Ascending aorta (tissue), 2 donors: ENCODE measurements at regions not wholly inside any gene's neighbourhood (a gene's known extent, or its start where the extent isn't known, plus 50 kb on each side); places are given as distances from the start of the nearest gene placed in this dataset.

Source experiments
- DNase-seq, 2 donors: peaks; one replicate each; pipeline ENCODE4 v3.0.0-alpha.2; 2019; ENCODE audit warnings: low spot score in 2 of 2
- H3K27ac ChIP-seq, 2 donors: fragments of 200-600 bp; sonication (generic); one replicate each; pipeline ENCODE4 v1.5.1; 2016 to 2017; ENCODE audit warnings: mild to moderate bottlenecking in 1 of 2
- H3K27me3 ChIP-seq: fragments of 200-600 bp; sonication (generic); one replicate; pipeline ENCODE4 v1.5.1; 2017
- H3K36me3 ChIP-seq, 2 donors: fragments of 200-600 bp; sonication (generic); one replicate each; pipeline ENCODE4 v1.5.1; 2016
- H3K4me1 ChIP-seq, 2 donors: fragments of 200-600 bp; sonication (generic); one replicate each; pipeline ENCODE4 v1.5.1; 2016 to 2017; ENCODE audit warnings: mild to moderate bottlenecking in 1 of 2
- H3K4me3 ChIP-seq, 2 donors: fragments of 200-600 bp; sonication (generic); one replicate each; pipeline ENCODE4 v1.5.1; 2016 to 2017; ENCODE audit warnings: mild to moderate bottlenecking in 1 of 2
- H3K9me3 ChIP-seq, 2 donors: fragments of 200-600 bp; sonication (generic); one replicate each; pipeline ENCODE4 v1.5.1; 2016
- intact Hi-C: fragments of 100-400 bp; cut with DNase I; formaldehyde crosslinking; loops from one replicate; pipeline ENCODE4 v1.15.1; 2023
- TF ChIP-seq, protein P1 (sequence below), 3 experiments: fragments of 200-600 bp in 2 of 3; fragments of 450-650 bp in 1 of 3; sonication (generic) in 2 of 3; IDR thresholded peaks; one replicate each; pipeline ENCODE4 v1.5.1; 2016 to 2019; ENCODE audit warnings: antibody characterized with exemption in 3 of 3, mild to moderate bottlenecking in 1 of 3, moderate library complexity in 1 of 3

GRCh38 chr7:51970961-51971665 is 654.5 kb upstream of the COBL start:
- H3K27ac ChIP-seq: no peak overlapping the region
- TF ChIP-seq, protein P1, sequence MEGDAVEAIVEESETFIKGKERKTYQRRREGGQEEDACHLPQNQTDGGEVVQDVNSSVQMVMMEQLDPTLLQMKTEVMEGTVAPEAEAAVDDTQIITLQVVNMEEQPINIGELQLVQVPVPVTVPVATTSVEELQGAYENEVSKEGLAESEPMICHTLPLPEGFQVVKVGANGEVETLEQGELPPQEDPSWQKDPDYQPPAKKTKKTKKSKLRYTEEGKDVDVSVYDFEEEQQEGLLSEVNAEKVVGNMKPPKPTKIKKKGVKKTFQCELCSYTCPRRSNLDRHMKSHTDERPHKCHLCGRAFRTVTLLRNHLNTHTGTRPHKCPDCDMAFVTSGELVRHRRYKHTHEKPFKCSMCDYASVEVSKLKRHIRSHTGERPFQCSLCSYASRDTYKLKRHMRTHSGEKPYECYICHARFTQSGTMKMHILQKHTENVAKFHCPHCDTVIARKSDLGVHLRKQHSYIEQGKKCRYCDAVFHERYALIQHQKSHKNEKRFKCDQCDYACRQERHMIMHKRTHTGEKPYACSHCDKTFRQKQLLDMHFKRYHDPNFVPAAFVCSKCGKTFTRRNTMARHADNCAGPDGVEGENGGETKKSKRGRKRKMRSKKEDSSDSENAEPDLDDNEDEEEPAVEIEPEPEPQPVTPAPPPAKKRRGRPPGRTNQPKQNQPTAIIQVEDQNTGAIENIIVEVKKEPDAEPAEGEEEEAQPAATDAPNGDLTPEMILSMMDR (IDR thresholded peaks at IDR 0.05): no peak
- intact Hi-C loops: no loop called here
- no peaks in the 10 kb centered on the region for H3K36me3 ChIP-seq
- DNase-seq: no peak
- no peak overlapping the region for H3K4me3 ChIP-seq
- no peaks in the 10 kb centered on the region for H3K4me1 ChIP-seq
- no peaks in the 10 kb centered on the region for H3K9me3 ChIP-seq
- no peaks in the 10 kb centered on the region for H3K27me3 ChIP-seq

GRCh38 chr7:51968461-51968860 is 651.9 kb upstream of the COBL start:
- intact Hi-C loops: no loop called here
- no peaks in the 10 kb centered on the region for H3K4me1 ChIP-seq
- TF ChIP-seq, protein P1 (IDR thresholded peaks at IDR 0.05): no peak
- no peak for DNase-seq
- no peaks in the 10 kb centered on the region for H3K36me3 ChIP-seq
- no peaks in the 10 kb centered on the region for H3K27me3 ChIP-seq
- no peak overlapping the region for H3K27ac ChIP-seq
- no peaks in the 10 kb centered on the region for H3K9me3 ChIP-seq
- H3K4me3 ChIP-seq: no peak overlapping the region

GRCh38 chr7:51965454-51965853 is 648.8 kb upstream of the COBL start:
- Histone ChIP-seq H3K4me3 (no peak overlapping the region), H3K27me3 (no peaks in the 10 kb centered on the region), H3K9me3 (no peaks in the 10 kb centered on the region), H3K27ac (no peak overlapping the region), H3K36me3 (no peaks in the 10 kb centered on the region), H3K4me1 (no peaks in the 10 kb centered on the region)
- TF ChIP-seq, protein P1 (IDR thresholded peaks at IDR 0.05): no peak
- DNase-seq: no peak
- intact Hi-C loops: no loop called here

DNA sequence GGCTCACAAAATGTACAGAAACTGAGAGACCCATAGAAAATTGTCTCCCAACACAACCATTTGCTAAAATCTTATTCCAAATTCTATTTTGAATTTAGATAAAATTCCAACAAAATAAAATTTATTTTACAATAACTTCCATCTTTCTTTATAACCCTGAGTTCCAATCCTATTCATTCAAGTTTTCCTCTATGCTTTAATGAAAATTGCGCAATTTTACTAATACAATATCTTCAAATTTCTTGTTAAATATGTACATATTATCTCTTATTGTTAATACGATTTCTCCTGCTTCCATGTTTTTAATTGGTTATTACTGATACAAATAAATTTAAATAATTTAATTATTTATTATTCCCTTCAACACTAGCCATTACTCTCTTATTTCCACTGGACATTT is 645.2 kb upstream of the COBL start:
- no peaks in the 10 kb centered on the region for H3K27me3 ChIP-seq
- H3K9me3 ChIP-seq: no peaks in the 10 kb centered on the region
- DNase-seq: no peak
- H3K4me1 ChIP-seq: no peaks in the 10 kb centered on the region
- TF ChIP-seq, protein P1 (IDR thresholded peaks at IDR 0.05): no peak
- intact Hi-C loops: no loop called here
- no peaks in the 10 kb centered on the region for H3K36me3 ChIP-seq
- H3K27ac ChIP-seq: no peak overlapping the region
- H3K4me3 ChIP-seq: no peak overlapping the region

- intact Hi-C loops: no loop called here
- no peak for DNase-seq
- H3K27ac ChIP-seq: no peak overlapping the region
- no peaks in the 10 kb centered on the region for H3K9me3 ChIP-seq
- TF ChIP-seq, protein P1 (IDR thresholded peaks at IDR 0.05): no peak
- H3K4me3 ChIP-seq: no peak overlapping the region
- no peaks in the 10 kb centered on the region for H3K36me3 ChIP-seq
- no peaks in the 10 kb centered on the region for H3K4me1 ChIP-seq
- H3K27me3 ChIP-seq: no peaks in the 10 kb centered on the region
Observed at GRCh38 chr7:51950813-51951212, 634.2 kb upstream of the COBL start.
